Suprapubic skin (tissue), 4 donors: ENCODE measurements at regions not wholly inside any gene's neighbourhood (a gene's known extent, or its start where the extent isn't known, plus 50 kb on each side); places are given as distances from the start of the nearest gene placed in this dataset.

ENCODE experiments used
- DNase-seq, 2 donors: peaks; one replicate each; pipeline ENCODE4 v3.0.0-alpha.2; 2019; ENCODE audit warnings: low spot score in 2 of 2
- H3K27ac ChIP-seq: fragments of 200-600 bp; sonication (generic); one replicate; pipeline ENCODE4 v1.5.1; 2019
- H3K27me3 ChIP-seq: fragments of 200-600 bp; sonication (generic); one replicate; pipeline ENCODE4 v1.5.1; 2019
- H3K36me3 ChIP-seq: fragments of 200-600 bp; sonication (generic); one replicate; pipeline ENCODE4 v1.5.1; 2019
- H3K4me1 ChIP-seq: fragments of 200-600 bp; sonication (generic); one replicate; pipeline ENCODE4 v1.5.1; 2019
- H3K4me3 ChIP-seq: fragments of 200-600 bp; sonication (generic); one replicate; pipeline ENCODE4 v1.5.1; 2019; ENCODE audit warnings: mild to moderate bottlenecking
- H3K9me3 ChIP-seq: fragments of 200-600 bp; sonication (generic); one replicate; pipeline ENCODE4 v1.5.1; 2019
- CTCF ChIP-seq, 2 donors: fragments of 200-600 bp in 1 of 2; fragments of 450-650 bp in 1 of 2; sonication (generic) in 1 of 2; IDR thresholded peaks; one replicate each; pipeline ENCODE4 v1.5.1; 2016 to 2019; ENCODE audit warnings: antibody characterized with exemption in 2 of 2, mild to moderate bottlenecking in 1 of 2, moderate library complexity in 1 of 2
- EP300 ChIP-seq: sonication (generic); formaldehyde crosslinking; IDR thresholded peaks from one replicate; pipeline ENCODE4 v1.6.1; 2017; ENCODE audit warnings: antibody characterized with exemption
- POLR2A ChIP-seq, 2 donors: fragments of 450-650 bp; IDR thresholded peaks; one replicate each; pipeline ENCODE4 v1.6.1; 2017; ENCODE audit warnings: antibody characterized with exemption in 2 of 2, mild to moderate bottlenecking in 2 of 2, moderate library complexity in 2 of 2
- POLR2AphosphoS5 ChIP-seq, 3 donors: sonication (generic); formaldehyde crosslinking; IDR thresholded peaks; one replicate each; pipeline ENCODE4 v1.6.1; 2017; ENCODE audit warnings: antibody characterized with exemption in 3 of 3
- WGBS: methylation state at CpG from one replicate; pipeline ENCODE4 v1.1.5; 2018; 5-methylcytosine and 5-hydroxymethylcytosine counted together

DNA sequence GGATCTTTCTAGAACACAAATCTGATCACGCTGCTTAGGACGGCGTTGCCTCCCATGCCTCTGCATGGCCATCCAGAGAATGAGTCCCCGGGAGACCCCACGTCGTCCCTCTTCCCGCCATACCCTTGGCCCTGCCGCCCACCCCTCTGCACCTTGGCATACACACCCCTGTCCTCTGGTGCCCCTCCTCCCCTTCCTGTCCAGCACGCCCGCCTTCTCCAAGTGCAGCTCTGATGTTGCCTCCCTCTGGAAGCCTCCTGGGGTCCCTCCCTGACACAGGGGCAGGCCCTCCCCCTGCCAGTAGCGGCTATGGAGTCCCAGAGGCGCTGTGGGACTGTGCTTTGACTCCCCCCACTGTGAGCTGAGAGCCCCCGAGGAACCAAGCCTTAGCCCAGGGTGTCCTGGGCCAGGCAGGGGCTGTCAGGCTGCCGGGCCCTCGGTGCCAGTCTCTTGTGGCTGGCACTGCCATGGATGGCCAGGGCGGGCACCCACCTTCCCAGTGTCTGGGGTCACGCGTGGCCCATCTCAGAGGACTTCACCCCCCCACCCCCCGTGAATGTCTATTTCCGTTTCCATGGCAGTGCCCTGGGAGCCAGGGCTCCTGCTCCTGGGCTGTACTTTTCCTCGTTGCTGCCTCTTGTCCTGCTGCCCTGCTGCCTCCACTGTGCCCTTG is 70.5 kb upstream of the RNU6ATAC start:
- Histone ChIP-seq H3K27me3 (peaks cover 19% of the 10 kb centered on the region), H3K9me3 (no peaks in the 10 kb centered on the region), H3K36me3 (no peaks in the 10 kb centered on the region), H3K4me3 (no peak overlapping the region), H3K4me1 (peaks cover 59% of the 10 kb centered on the region), H3K27ac (no peak overlapping the region)
- WGBS: 84% methylated on average over 18 of the region's 21 CpGs
- TF ChIP-seq POLR2AphosphoS5 (IDR thresholded peaks at IDR 0.05) (no peak), CTCF (IDR thresholded peaks at IDR 0.05) (no peak), POLR2A (IDR thresholded peaks at IDR 0.05) (no peak), EP300 (no peak)
- DNase-seq: no peak

GRCh38 chr9:134235366-134235765 is 71.0 kb upstream of the RNU6ATAC start:
- TF ChIP-seq POLR2AphosphoS5 (IDR thresholded peaks at IDR 0.05) (no peak), CTCF (IDR thresholded peaks at IDR 0.05) (no peak), POLR2A (IDR thresholded peaks at IDR 0.05) (no peak), EP300 (no peak)
- Histone ChIP-seq H3K27me3 (peaks cover 23% of the 10 kb centered on the region), H3K4me3 (no peak overlapping the region), H3K27ac (no peak overlapping the region), H3K36me3 (no peaks in the 10 kb centered on the region), H3K4me1 (peaks cover 53% of the 10 kb centered on the region), H3K9me3 (no peaks in the 10 kb centered on the region)
- 78% methylated on average over 15 of the region's 16 CpGs for WGBS
- DNase-seq: no peak

DNA sequence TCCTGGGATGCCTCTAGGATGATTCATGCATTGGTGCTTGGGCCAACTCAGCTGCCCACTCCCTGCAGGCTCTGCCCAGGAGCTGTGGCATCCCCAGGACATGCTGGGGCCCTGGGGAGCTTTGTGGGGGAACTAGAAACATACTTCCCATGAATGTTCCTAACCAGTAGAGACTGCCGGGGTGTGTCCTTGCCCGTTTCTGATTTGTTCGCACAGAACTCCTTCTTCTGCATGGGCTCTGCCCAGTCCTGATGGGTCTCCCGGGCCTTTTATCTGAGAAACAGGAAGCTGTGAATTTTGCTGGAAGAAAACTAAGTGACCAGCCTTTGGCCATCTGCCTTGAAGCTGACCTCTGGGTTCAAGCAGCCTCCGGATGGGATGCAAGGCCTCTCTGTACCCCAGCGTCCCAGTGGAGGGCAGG is 71.6 kb upstream of the RNU6ATAC start:
- WGBS: 62% methylated on average over 3 of the region's 6 CpGs
- H3K4me3 ChIP-seq: no peak overlapping the region
- no peak for TF ChIP-seq POLR2A (IDR thresholded peaks at IDR 0.05)
- TF ChIP-seq CTCF (IDR thresholded peaks at IDR 0.05): no peak
- TF ChIP-seq POLR2AphosphoS5 (IDR thresholded peaks at IDR 0.05): no peak
- TF ChIP-seq EP300: no peak
- H3K4me1 ChIP-seq: peaks cover 47% of the 10 kb centered on the region
- H3K27me3 ChIP-seq: peaks cover 21% of the 10 kb centered on the region
- no peaks in the 10 kb centered on the region for H3K9me3 ChIP-seq
- H3K27ac ChIP-seq: no peak overlapping the region
- DNase-seq: no peak
- no peaks in the 10 kb centered on the region for H3K36me3 ChIP-seq

- DNase-seq: no peak
- no peak for TF ChIP-seq POLR2A (IDR thresholded peaks at IDR 0.05)
- TF ChIP-seq POLR2AphosphoS5 (IDR thresholded peaks at IDR 0.05): no peak
- TF ChIP-seq CTCF (IDR thresholded peaks at IDR 0.05): no peak
- no peak for TF ChIP-seq EP300
- H3K4me3 ChIP-seq: no peak overlapping the region
- H3K27ac ChIP-seq: no peak overlapping the region
- WGBS: 95% methylated on average over 6 of the region's 13 CpGs
- peaks cover 26% of the 10 kb centered on the region for H3K27me3 ChIP-seq
- H3K9me3 ChIP-seq: no peaks in the 10 kb centered on the region
- peaks cover 36% of the 10 kb centered on the region for H3K4me1 ChIP-seq
- no peaks in the 10 kb centered on the region for H3K36me3 ChIP-seq
Measured at GRCh38 chr9:134236935-134237629, 72.7 kb upstream of the RNU6ATAC start.

DNA sequence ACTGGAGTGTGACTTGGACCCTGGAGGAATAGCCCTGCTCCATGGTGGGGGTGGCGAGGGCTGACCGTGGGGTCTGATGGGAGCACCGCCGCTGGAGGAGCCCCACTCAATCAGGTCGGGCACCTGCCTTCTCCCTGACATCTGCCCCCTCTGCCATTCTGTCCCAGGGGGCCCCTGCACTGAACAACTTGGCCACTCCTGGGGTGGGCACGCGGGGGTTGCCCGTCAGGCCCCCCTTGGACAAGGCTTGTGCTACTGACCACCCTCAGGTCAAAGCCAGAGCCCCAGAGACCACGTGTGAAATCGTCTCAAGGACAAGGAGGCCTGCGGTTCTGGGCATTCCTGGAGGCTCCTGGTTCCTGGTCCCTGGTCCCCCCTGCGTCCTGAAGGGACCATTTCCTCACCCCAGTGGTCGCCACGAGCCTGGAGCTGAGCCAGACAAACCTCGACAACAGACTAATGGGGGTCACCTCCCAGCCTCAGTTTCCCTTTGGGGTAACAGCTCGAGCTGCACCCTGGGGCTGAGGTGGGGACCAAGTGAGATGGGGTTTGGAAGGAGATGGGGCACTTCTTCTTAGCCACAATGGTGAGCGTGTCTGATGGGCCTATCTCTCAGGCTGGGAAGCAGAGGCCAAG is 73.4 kb upstream of the RNU6ATAC start:
- H3K9me3 ChIP-seq: no peaks in the 10 kb centered on the region
- H3K27ac ChIP-seq: no peak overlapping the region
- DNase-seq: no peak
- H3K27me3 ChIP-seq: peaks cover 33% of the 10 kb centered on the region
- 90% methylated on average over 1 of the region's 17 CpGs for WGBS
- H3K4me3 ChIP-seq: no peak overlapping the region
- peaks cover 33% of the 10 kb centered on the region for H3K4me1 ChIP-seq
- TF ChIP-seq POLR2A (IDR thresholded peaks at IDR 0.05): no peak
- TF ChIP-seq CTCF (IDR thresholded peaks at IDR 0.05): no peak
- no peak for TF ChIP-seq EP300
- no peak for TF ChIP-seq POLR2AphosphoS5 (IDR thresholded peaks at IDR 0.05)
- H3K36me3 ChIP-seq: no peaks in the 10 kb centered on the region
